WTC11 (cell line): ENCODE measurements at regions not wholly inside any gene's neighbourhood (a gene's known extent, or its start where the extent isn't known, plus 50 kb on each side); places are given as distances from the start of the nearest gene placed in this dataset.

Experiments
- ATAC-seq: fragments of 200-7000 bp; cut with Tn5 transposase; 2 replicates; pipeline ENCODE4 v1.10.0; 2021; ENCODE audit warnings: mild to moderate bottlenecking, moderate library complexity
- CTCF ChIA-PET: fragments of 300-600 bp; sonication (Branson Sonifier 250); formaldehyde crosslinking; loops from one replicate; lab custom pipeline; 2021; ENCODE audit warnings: antibody characterized with exemption; lab: Charles Lee
- POLR2A ChIA-PET: fragments of 350-600 bp; sonication (Branson Sonifier 250); formaldehyde crosslinking; loops from one replicate; lab custom pipeline; 2021; ENCODE audit warnings: antibody characterized with exemption; lab: Charles Lee
- DNase-seq: peaks from one replicate; pipeline ENCODE4 v3.0.0; 2021; ENCODE audit warnings: low spot score
- H3K27ac Mint-ChIP-seq: 2 replicates; pipeline ENCODE4 v1.8.0; 2021; ENCODE audit warnings: mixed read lengths
- H3K27me3 Mint-ChIP-seq: 2 replicates; pipeline ENCODE4 v1.8.0; 2021; ENCODE audit warnings: low read depth, mild to moderate bottlenecking, moderate library complexity, mixed read lengths
- H3K36me3 Mint-ChIP-seq: 2 replicates; pipeline ENCODE4 v1.8.0; 2021; ENCODE audit warnings: mixed read lengths
- H3K4me1 Mint-ChIP-seq: 2 replicates; pipeline ENCODE4 v1.8.0; 2022; ENCODE audit warnings: mixed read lengths
- H3K4me3 Mint-ChIP-seq: 2 replicates; pipeline ENCODE4 v1.8.0; 2021; ENCODE audit warnings: mild to moderate bottlenecking, moderate library complexity, mixed read lengths
- H3K9me3 Mint-ChIP-seq: 2 replicates; pipeline ENCODE4 v1.8.0; 2021; ENCODE audit warnings: mixed read lengths
- ATF3 ChIP-seq: sonication (generic); formaldehyde crosslinking; conservative IDR thresholded peaks from 2 replicates; pipeline ENCODE4 v1.8.1; 2022; ENCODE audit warnings: mild to moderate bottlenecking, missing genetic modification reagents
- CDX4 ChIP-seq: fragments of 250-450 bp; sonication (Bioruptor Pico); IDR thresholded peaks from 2 replicates; pipeline ENCODE4 v1.9.0; 2021; ENCODE audit warnings: moderate library complexity, mild to moderate bottlenecking, inconsistent platforms, borderline replicate concordance
- CREB1 ChIP-seq: sonication (generic); formaldehyde crosslinking; IDR thresholded peaks from 2 replicates; pipeline ENCODE4 v1.8.0; 2023; ENCODE audit warnings: mild to moderate bottlenecking, missing genetic modification reagents
- E2F5 ChIP-seq: sonication (generic); formaldehyde crosslinking; IDR thresholded peaks from 2 replicates; pipeline ENCODE4 v1.8.1; 2022; ENCODE audit warnings: mild to moderate bottlenecking, moderate library complexity, missing genetic modification reagents
- ELF4 ChIP-seq: sonication (generic); formaldehyde crosslinking; IDR thresholded peaks from 2 replicates; pipeline ENCODE4 v1.8.1; 2022; ENCODE audit warnings: low read depth, mild to moderate bottlenecking, moderate library complexity, missing genetic modification reagents
- EMX1 ChIP-seq: fragments of 250-450 bp; sonication (Bioruptor Pico); IDR thresholded peaks from 2 replicates; pipeline ENCODE4 v1.8.0; 2021; ENCODE audit warnings: mild to moderate bottlenecking
- FOXJ3 ChIP-seq: sonication (generic); formaldehyde crosslinking; IDR thresholded peaks from 2 replicates; pipeline ENCODE4 v1.9.0; 2021; ENCODE audit warnings: missing genetic modification reagents, mild to moderate bottlenecking, borderline replicate concordance
- HMGXB4 ChIP-seq: sonication (generic); formaldehyde crosslinking; IDR thresholded peaks from 2 replicates; pipeline ENCODE4 v1.8.1; 2023; ENCODE audit warnings: mild to moderate bottlenecking, moderate library complexity, missing genetic modification reagents
- MLX ChIP-seq: sonication (generic); formaldehyde crosslinking; IDR thresholded peaks from 2 replicates; pipeline ENCODE4 v1.8.1; 2023; ENCODE audit warnings: mild to moderate bottlenecking, missing genetic modification reagents, moderate library complexity
- MXD4 ChIP-seq: fragments of 250-450 bp; sonication (Bioruptor Pico); IDR thresholded peaks from 2 replicates; pipeline ENCODE4 v1.8.0; 2021; ENCODE audit warnings: mild to moderate bottlenecking, moderate library complexity, borderline replicate concordance
- MYBL2 ChIP-seq: sonication (generic); formaldehyde crosslinking; IDR thresholded peaks from 2 replicates; pipeline ENCODE4 v1.8.1; 2023; ENCODE audit warnings: mild to moderate bottlenecking, moderate library complexity, missing genetic modification reagents
- NR1H2 ChIP-seq: sonication (generic); formaldehyde crosslinking; IDR thresholded peaks from 2 replicates; pipeline ENCODE4 v1.9.0; 2021; ENCODE audit warnings: mild to moderate bottlenecking, moderate library complexity, missing genetic modification reagents
- NR2C2 ChIP-seq: sonication (generic); formaldehyde crosslinking; IDR thresholded peaks from 2 replicates; pipeline ENCODE4 v1.8.0; 2022; ENCODE audit warnings: mild to moderate bottlenecking, missing genetic modification reagents
- SMAD4 ChIP-seq: sonication (generic); formaldehyde crosslinking; IDR thresholded peaks from 2 replicates; pipeline ENCODE4 v1.8.0; 2022; ENCODE audit warnings: mild to moderate bottlenecking, missing genetic modification reagents
- SP1 ChIP-seq: sonication (generic); formaldehyde crosslinking; conservative IDR thresholded peaks from 2 replicates; pipeline ENCODE4 v1.8.1; 2022; ENCODE audit warnings: missing genetic modification reagents
- TCF7 ChIP-seq: sonication (generic); formaldehyde crosslinking; IDR thresholded peaks from 2 replicates; pipeline ENCODE4 v1.8.0; 2022; ENCODE audit warnings: mild to moderate bottlenecking, low read depth, missing genetic modification reagents, moderate library complexity
- TEAD1 ChIP-seq: sonication (generic); formaldehyde crosslinking; IDR thresholded peaks from 2 replicates; pipeline ENCODE4 v1.8.0; 2022; ENCODE audit warnings: mild to moderate bottlenecking, missing genetic modification reagents
- USF1 ChIP-seq: sonication (generic); formaldehyde crosslinking; IDR thresholded peaks from 2 replicates; pipeline ENCODE4 v1.8.0; 2022; ENCODE audit warnings: mild to moderate bottlenecking, missing genetic modification reagents
- ZNF219 ChIP-seq: sonication (generic); formaldehyde crosslinking; IDR thresholded peaks from 2 replicates; pipeline ENCODE4 v1.8.0; 2023; ENCODE audit warnings: missing genetic modification reagents, mild to moderate bottlenecking, borderline replicate concordance
- ZNF281 ChIP-seq: sonication (generic); formaldehyde crosslinking; IDR thresholded peaks from 2 replicates; pipeline ENCODE4 v1.8.0; 2023; ENCODE audit warnings: mild to moderate bottlenecking, missing genetic modification reagents
- ZNF416 ChIP-seq: fragments of 250-450 bp; sonication (Bioruptor Pico); IDR thresholded peaks from 2 replicates; pipeline ENCODE4 v1.9.0; 2021; ENCODE audit warnings: mild to moderate bottlenecking, inconsistent platforms

GRCh38 chr6:164826831-164827468, 482.5 kb downstream of the C6orf118 start:
- peaks cover 11% of the 10 kb centered on the region for H3K9me3 Mint-ChIP-seq
- H3K27me3 Mint-ChIP-seq = no peaks in the 10 kb centered on the region
- no peaks in the 10 kb centered on the region for H3K36me3 Mint-ChIP-seq
- DNase-seq = no peak
- POLR2A ChIA-PET = no interaction called here
- H3K27ac Mint-ChIP-seq = no peak overlapping the region
- ATAC-seq = no peak; the same call in 1 of the 2 replicates
- no peak overlapping the region for H3K4me3 Mint-ChIP-seq
- CTCF ChIA-PET = no interaction called here
- no peak for TF ChIP-seq SP1
- TF ChIP-seq ATF3 (CRISPR knock-in tag) = no peak
- no peaks in the 10 kb centered on the region for H3K4me1 Mint-ChIP-seq

GRCh38 chr6:164825386-164825785, 484.0 kb downstream of the C6orf118 start:
- Mint-ChIP-seq H3K36me3 (no peaks in the 10 kb centered on the region), H3K9me3 (peaks cover 11% of the 10 kb centered on the region), H3K27ac (no peak overlapping the region), H3K27me3 (no peaks in the 10 kb centered on the region), H3K4me1 (no peaks in the 10 kb centered on the region), H3K4me3 (no peak overlapping the region)
- ATAC-seq (no peak), DNase-seq (no peak)
- ChIA-PET POLR2A (no interaction called here), CTCF (no interaction called here)
- no peak for TF ChIP-seq E2F5 (CRISPR knock-in tag)
- TF ChIP-seq NR1H2 = no peak
- TF ChIP-seq ZNF416 (CRISPR knock-in tag) = no peak
- no peak for TF ChIP-seq ZNF219 (CRISPR knock-in tag)
- no peak for TF ChIP-seq CDX4
- TF ChIP-seq MYBL2 (CRISPR knock-in tag) = no peak
- no peak for TF ChIP-seq ZNF281
- no peak for TF ChIP-seq ELF4 (CRISPR knock-in tag)
- TF ChIP-seq HMGXB4 (CRISPR knock-in tag) = no peak

- ChIA-PET POLR2A (no interaction called here), CTCF (no interaction called here)
- no peak for DNase-seq
- H3K27ac Mint-ChIP-seq = no peak overlapping the region
- H3K36me3 Mint-ChIP-seq = peaks cover 19% of the 10 kb centered on the region
- H3K9me3 Mint-ChIP-seq = peaks cover 42% of the 10 kb centered on the region
- H3K27me3 Mint-ChIP-seq = no peaks in the 10 kb centered on the region
- TF ChIP-seq TEAD1 (CRISPR knock-in tag) (no peak), EMX1 (CRISPR knock-in tag) (no peak), USF1 (CRISPR knock-in tag) (no peak), FOXJ3 (no peak), MYBL2 (CRISPR knock-in tag) (no peak), MXD4 (CRISPR knock-in tag) (no peak), MLX (CRISPR knock-in tag) (no peak), CREB1 (no peak), NR2C2 (CRISPR knock-in tag) (no peak), HMGXB4 (CRISPR knock-in tag) (no peak), SMAD4 (CRISPR knock-in tag) (no peak), TCF7 (CRISPR knock-in tag) (no peak)
- no peaks in the 10 kb centered on the region for H3K4me1 Mint-ChIP-seq
- H3K4me3 Mint-ChIP-seq = no peak overlapping the region
- ATAC-seq = no peak
Measured at GRCh38 chr6:164817662-164818061, 491.7 kb downstream of the C6orf118 start.
